PC-9 (cell line): ENCODE measurements at regions not wholly inside any gene's neighbourhood (a gene's known extent, or its start where the extent isn't known, plus 50 kb on each side); places are given as distances from the start of the nearest gene placed in this dataset.

Experiments used
- CTCF ChIP-seq: fragments of 200-600 bp; sonication (generic); conservative IDR thresholded peaks from 2 replicates; pipeline ENCODE4 v1.6.1; 2017; ENCODE audit warnings: mixed run types, antibody characterized with exemption, mild to moderate bottlenecking, moderate library complexity
- EZH2 ChIP-seq: fragments of 200-600 bp; sonication (generic); IDR thresholded peaks from 2 replicates; pipeline ENCODE4 v1.8.0; 2017; ENCODE audit warnings: antibody characterized with exemption, low read depth

DNA sequence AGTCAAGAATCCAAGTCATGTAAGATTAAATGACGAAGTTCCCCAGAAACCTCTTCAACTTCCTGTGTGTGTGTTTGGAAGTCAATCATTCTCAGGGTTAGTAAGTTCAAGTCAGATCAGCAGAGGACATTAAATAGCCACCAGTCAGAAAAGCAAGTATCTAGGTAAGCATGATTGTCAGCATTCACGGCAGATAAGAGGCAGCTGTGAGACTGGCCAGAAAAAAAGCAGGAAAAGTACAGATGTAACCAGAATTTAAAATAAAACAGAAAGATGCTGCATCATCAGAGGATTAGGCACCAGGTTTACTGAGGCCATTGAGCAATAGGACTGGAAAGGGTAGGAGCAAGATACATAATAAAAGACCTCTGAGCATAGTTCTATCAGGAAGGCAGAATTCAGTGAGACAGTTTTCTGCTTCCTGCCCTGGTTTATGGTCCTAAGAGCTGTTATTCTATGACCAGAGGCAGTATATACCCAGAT, 606.9 kb downstream of the FSCB start:
- TF ChIP-seq CTCF: no peak
- TF ChIP-seq EZH2: no peak
